Testis (tissue), 2 donors: ENCODE measurements at regions not wholly inside any gene's neighbourhood (a gene's known extent, or its start where the extent isn't known, plus 50 kb on each side); places are given as distances from the start of the nearest gene placed in this dataset.
"Not testable (repeated sequence)": the region's sequence is repeated elsewhere in the genome, so short reads cannot be mapped to it uniquely, and the experiment has no call there.

Source experiments
- DNase-seq: peaks from one replicate; pipeline ENCODE4 v3.0.0-alpha.2; 2019
- H3K27ac ChIP-seq, 2 donors: fragments of 200-600 bp; sonication (generic); one replicate each; pipeline ENCODE4 v1.5.1; 2019
- H3K27me3 ChIP-seq: fragments of 200-600 bp; sonication (generic); one replicate; pipeline ENCODE4 v1.5.1; 2019
- H3K36me3 ChIP-seq: fragments of 200-600 bp; sonication (generic); one replicate; pipeline ENCODE4 v1.5.1; 2017; ENCODE audit warnings: low read depth; ENCODE audit errors: missing control alignments
- H3K4me1 ChIP-seq: fragments of 200-600 bp; sonication (generic); one replicate; pipeline ENCODE4 v1.5.1; 2019
- H3K4me3 ChIP-seq, 2 donors: fragments of 200-600 bp; sonication (generic); one replicate each; pipeline ENCODE4 v1.5.1; 2017 to 2019
- H3K9me3 ChIP-seq: fragments of 200-600 bp; sonication (generic); one replicate; pipeline ENCODE4 v1.5.1; 2017
- WGBS, 2 donors: methylation state at CpG; one replicate each; pipeline ENCODE4 v1.1.5; 2018; 5-methylcytosine and 5-hydroxymethylcytosine counted together
- intact Hi-C: fragments of 100-400 bp; cut with DNase I; formaldehyde crosslinking; loops from one replicate; pipeline ENCODE4 v1.15.1; 2023; ENCODE audit warnings: low total_unique reads

- intact Hi-C loops, DNase-seq, H3K36me3 ChIP-seq: not testable (repeated sequence)
Measured at GRCh38 chr7:76736724-76737123, 109.6 kb upstream of the POMZP3 start.

GRCh38 chr7:76736091-76736490 is 109.0 kb upstream of the POMZP3 start:
- intact Hi-C loops, DNase-seq, H3K9me3 ChIP-seq, H3K36me3 ChIP-seq, H3K4me3 ChIP-seq, H3K27me3 ChIP-seq, H3K27ac ChIP-seq, H3K4me1 ChIP-seq: not testable (repeated sequence)
- 83 to 85% methylated on average over 1 of the region's 1 CpG for WGBS, 2 donors

More at GRCh38 chr7:76736724-76737123, 109.6 kb upstream of the POMZP3 start:
- 62% methylated on average over 2 of the region's 2 CpGs; no CpG with 5 or more reads in 1 of the 2 donors for WGBS, 2 donors
- H3K4me1 ChIP-seq, H3K27me3 ChIP-seq, H3K9me3 ChIP-seq, H3K4me3 ChIP-seq, H3K27ac ChIP-seq: not testable (repeated sequence)

- H3K36me3 ChIP-seq, H3K27me3 ChIP-seq, intact Hi-C loops, H3K9me3 ChIP-seq, DNase-seq, H3K4me3 ChIP-seq, H3K4me1 ChIP-seq, H3K27ac ChIP-seq: not testable (repeated sequence)
- 83% methylated on average over 1 of the region's 1 CpG; no CpG with 5 or more reads in 1 of the 2 donors for WGBS, 2 donors
Measured at GRCh38 chr7:76735668-76736067, 108.6 kb upstream of the POMZP3 start.

- H3K27ac ChIP-seq, H3K27me3 ChIP-seq, H3K36me3 ChIP-seq, H3K9me3 ChIP-seq, H3K4me1 ChIP-seq, intact Hi-C loops: not testable (repeated sequence)
- 84% methylated on average over 22 of the region's 23 CpGs; no CpG with 5 or more reads in 1 of the 2 donors for WGBS, 2 donors
- peak overlapping the region in 1 of 2 donors; percentile 31 for H3K4me3 ChIP-seq
- DNase-seq, result peak; percentile 14
Measured at GRCh38 chr7:76728571-76728974, 101.5 kb upstream of the POMZP3 start.

- WGBS, 2 donors, result 24 to 50% methylated on average over 1 to 2 of the region's 3 CpGs
- DNase-seq, intact Hi-C loops, H3K27me3 ChIP-seq, H3K4me1 ChIP-seq, H3K27ac ChIP-seq, H3K36me3 ChIP-seq, H3K9me3 ChIP-seq, H3K4me3 ChIP-seq: not testable (repeated sequence)
Measured at GRCh38 chr7:76723928-76724327, 96.8 kb upstream of the POMZP3 start.

- peak; percentile 14 for DNase-seq
- WGBS, 2 donors, result 79 to 94% methylated on average over 3 to 4 of the region's 4 CpGs
Measured at GRCh38 chr7:76716551-76716950, 89.5 kb upstream of the POMZP3 start.

GRCh38 chr7:76712926-76713325 is 85.8 kb upstream of the POMZP3 start:
- H3K36me3 ChIP-seq, H3K4me1 ChIP-seq, H3K4me3 ChIP-seq, intact Hi-C loops, DNase-seq, H3K9me3 ChIP-seq, H3K27me3 ChIP-seq, H3K27ac ChIP-seq: not testable (repeated sequence)
- WGBS, 2 donors, result 72 to 79% methylated on average over 3 of the region's 3 CpGs

More at GRCh38 chr7:76716551-76716950, 89.5 kb upstream of the POMZP3 start:
- H3K36me3 ChIP-seq, H3K9me3 ChIP-seq, H3K27me3 ChIP-seq, H3K4me3 ChIP-seq, intact Hi-C loops, H3K27ac ChIP-seq, H3K4me1 ChIP-seq: not testable (repeated sequence)

- DNase-seq, intact Hi-C loops: not testable (repeated sequence)
- 92 to 97% methylated on average over 2 of the region's 2 CpGs for WGBS, 2 donors
Measured at GRCh38 chr7:76711648-76712047, 84.6 kb upstream of the POMZP3 start.

GRCh38 chr7:76709703-76710102 is 82.6 kb upstream of the POMZP3 start:
- 56% methylated on average over 1 of the region's 1 CpG; no CpG with 5 or more reads in 1 of the 2 donors for WGBS, 2 donors
- H3K27ac ChIP-seq, H3K9me3 ChIP-seq, H3K27me3 ChIP-seq, intact Hi-C loops, DNase-seq, H3K4me1 ChIP-seq, H3K4me3 ChIP-seq, H3K36me3 ChIP-seq: not testable (repeated sequence)

More at GRCh38 chr7:76711648-76712047, 84.6 kb upstream of the POMZP3 start:
- not testable (repeated sequence) for H3K27me3 ChIP-seq, H3K27ac ChIP-seq, H3K4me1 ChIP-seq, H3K36me3 ChIP-seq, H3K9me3 ChIP-seq, H3K4me3 ChIP-seq

GRCh38 chr7:76708446-76708845 is 81.4 kb upstream of the POMZP3 start:
- H3K4me3 ChIP-seq, H3K4me1 ChIP-seq, H3K36me3 ChIP-seq, H3K27me3 ChIP-seq, DNase-seq, H3K27ac ChIP-seq, H3K9me3 ChIP-seq, intact Hi-C loops: not testable (repeated sequence)
- WGBS, 2 donors, result 86 to 96% methylated on average over 2 of the region's 2 CpGs

- DNase-seq, H3K27ac ChIP-seq, H3K36me3 ChIP-seq, intact Hi-C loops, H3K4me3 ChIP-seq, H3K4me1 ChIP-seq, H3K9me3 ChIP-seq, H3K27me3 ChIP-seq: not testable (repeated sequence)
Measured at GRCh38 chr7:76703815-76704214, 76.7 kb upstream of the POMZP3 start.

GRCh38 chr7:76686277-76686676 is 59.2 kb upstream of the POMZP3 start:
- H3K4me1 ChIP-seq, DNase-seq, H3K27me3 ChIP-seq, H3K4me3 ChIP-seq, intact Hi-C loops, H3K27ac ChIP-seq, H3K9me3 ChIP-seq, H3K36me3 ChIP-seq: not testable (repeated sequence)
- 99 to 100% methylated on average over 2 to 3 of the region's 3 CpGs for WGBS, 2 donors

- H3K4me3 ChIP-seq, H3K9me3 ChIP-seq, H3K27me3 ChIP-seq, H3K4me1 ChIP-seq, DNase-seq, H3K27ac ChIP-seq, H3K36me3 ChIP-seq, intact Hi-C loops: not testable (repeated sequence)
- WGBS, 2 donors, result 92 to 100% methylated on average over 1 of the region's 1 CpG
Measured at GRCh38 chr7:76684737-76685136, 57.7 kb upstream of the POMZP3 start.
